ENCODE measurements at regions not wholly inside any gene's neighbourhood (a gene's known extent, or its start where the extent isn't known, plus 50 kb on each side); places are given as distances from the start of the nearest gene placed in this dataset.

GRCh38 chr22:49179886-49180682, 647.6 kb downstream of the BRD1 start:
- no peak for DNase-seq

DNA sequence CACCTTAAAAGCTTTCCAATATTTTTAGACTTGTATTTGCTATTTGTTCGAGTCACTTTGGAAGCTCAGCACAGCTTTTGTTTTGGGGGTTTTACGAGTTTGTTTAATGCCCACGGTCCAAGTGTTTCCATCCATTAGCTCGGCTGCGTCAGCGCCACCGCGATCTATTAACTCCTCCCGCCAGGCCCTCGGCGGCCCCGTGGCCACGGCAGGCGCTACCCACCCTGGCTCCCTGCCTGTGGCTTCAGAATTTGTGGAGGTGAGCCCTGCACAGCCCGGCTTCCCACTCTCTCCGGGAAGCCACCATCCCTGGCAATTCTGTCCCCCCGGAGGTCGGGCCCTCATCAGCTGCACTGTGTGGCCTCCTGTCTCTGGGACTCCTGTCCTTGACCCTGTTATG, 648.5 kb downstream of the BRD1 start:
- DNase-seq, result no peak

- DNase-seq, result no peak
Observed at GRCh38 chr22:49178246-49179005, 649.2 kb downstream of the BRD1 start.

GRCh38 chr22:49177666-49178065, 650.0 kb downstream of the BRD1 start:
- DNase-seq, result no peak

DNA sequence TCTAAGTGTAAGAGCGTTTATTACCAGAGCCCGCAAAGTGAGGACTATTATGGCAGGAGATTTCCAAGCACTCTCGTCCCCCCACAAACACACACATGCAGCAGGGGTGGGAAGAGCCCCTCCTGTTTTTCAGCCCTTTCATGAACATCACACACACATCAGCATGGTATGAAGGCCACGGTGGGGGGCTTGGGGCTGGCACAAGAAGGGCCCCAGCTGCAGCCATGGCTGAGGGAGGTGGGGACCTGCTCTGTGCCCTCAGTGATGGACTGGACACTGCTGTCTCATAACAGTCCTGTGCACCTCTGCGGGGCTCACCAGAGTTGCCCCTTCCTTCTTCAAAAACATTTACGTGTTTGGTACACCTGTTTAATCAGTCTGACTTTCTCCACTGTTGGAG, 650.7 kb downstream of the BRD1 start:
- no peak for DNase-seq

- DNase-seq, result no peak
Observed at GRCh38 chr22:49170053-49170452, 657.6 kb downstream of the BRD1 start.

DNA sequence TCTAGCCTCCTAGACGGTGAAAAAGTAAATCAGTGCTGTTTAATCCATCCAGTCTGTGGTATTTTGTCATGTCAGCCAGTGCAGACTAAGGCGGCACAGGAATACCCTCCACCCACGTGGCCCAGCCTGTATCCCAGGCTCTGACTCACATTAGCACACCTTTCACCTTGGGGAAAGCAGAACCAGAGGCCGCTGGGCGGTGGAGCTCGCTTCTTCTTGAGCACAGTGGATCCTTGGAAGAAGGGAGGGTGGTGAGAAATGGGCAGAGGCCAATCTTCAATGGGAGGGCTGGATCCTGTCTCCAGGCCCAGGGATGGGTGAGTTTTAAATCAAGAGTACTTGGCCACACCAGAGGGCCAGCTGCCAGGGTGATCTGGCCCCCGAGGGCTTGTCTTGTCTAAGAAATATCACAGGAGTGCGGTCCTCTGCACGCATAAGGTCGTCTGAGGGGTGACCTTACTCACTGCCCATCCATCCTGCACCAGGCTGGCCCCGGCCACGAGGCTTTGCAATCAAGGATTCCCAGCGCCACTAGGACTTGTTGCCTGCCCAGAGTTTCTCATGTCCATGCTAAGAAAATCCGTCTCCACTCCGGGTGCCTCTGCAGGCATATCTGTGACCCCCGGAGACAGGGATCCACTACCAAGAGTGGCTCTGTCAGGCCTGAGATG, 658.5 kb downstream of the BRD1 start:
- DNase-seq, result no peak

DNA sequence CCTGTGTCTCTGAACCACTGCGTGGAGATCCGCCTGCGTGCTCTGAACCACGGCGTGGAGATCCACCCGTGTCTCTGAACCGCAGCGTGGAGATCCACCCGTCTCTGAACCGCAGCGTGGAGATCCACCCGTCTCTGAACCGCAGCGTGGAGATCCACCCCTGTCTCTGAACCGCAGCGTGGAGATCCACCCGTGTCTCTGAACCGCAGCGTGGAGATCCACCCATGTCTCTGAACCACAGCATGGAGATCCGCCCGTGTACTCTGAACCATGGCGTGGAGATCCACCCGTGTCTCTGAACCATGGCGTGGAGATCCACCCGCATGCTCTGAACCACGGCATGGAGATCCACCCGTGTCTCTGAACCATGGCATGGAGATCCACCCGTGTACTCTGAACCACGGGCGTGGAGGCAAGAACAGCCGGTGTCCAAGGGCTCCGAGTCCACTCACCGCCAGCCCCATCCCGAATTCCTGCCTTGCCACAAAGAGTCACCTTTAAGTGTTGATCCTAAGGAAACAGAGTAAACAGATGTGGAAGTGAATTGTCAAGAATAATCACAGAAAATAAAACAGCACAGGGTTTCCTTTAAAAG, 659.4 kb downstream of the BRD1 start:
- DNase-seq, result no peak

DNA sequence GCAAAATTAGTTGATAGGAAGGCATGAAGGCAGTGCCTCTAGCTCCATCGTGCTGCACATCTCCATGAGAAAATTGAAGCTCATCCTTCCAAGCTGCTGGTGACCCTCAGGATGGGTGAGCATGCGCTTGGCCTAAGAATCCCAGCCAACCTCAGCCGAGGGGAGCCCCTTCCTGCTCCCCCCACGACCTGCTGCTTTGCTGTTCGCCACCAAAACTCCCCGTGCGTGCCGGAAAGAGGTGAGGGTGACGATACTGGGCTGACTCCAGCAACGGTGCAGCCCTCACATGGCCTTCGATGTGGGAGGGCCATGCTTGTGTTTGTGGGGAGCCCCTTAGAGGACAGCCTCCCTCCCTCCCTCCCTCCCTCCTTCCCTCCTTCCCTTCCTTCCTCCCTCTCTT, 660.9 kb downstream of the BRD1 start:
- no peak for DNase-seq

DNA sequence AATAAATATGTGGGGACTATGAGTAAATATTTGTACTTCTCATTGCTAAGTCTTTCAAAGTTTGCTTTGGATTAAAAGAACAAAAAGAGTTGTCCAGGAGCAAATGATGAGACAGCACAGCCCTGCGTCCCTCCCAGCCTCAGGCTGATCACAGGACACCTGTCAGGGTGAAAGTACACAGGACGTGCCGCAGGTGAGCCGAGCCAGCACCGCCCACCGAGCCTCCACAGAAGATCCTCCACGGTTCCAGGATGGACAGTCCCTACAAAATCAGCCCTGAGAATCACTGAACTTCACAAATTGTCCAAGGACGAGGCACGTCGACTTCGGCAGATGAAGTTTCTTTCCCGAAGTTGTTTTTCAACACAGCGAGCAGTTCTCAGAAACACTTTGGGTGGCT, 661.5 kb downstream of the BRD1 start:
- DNase-seq, result no peak

DNA sequence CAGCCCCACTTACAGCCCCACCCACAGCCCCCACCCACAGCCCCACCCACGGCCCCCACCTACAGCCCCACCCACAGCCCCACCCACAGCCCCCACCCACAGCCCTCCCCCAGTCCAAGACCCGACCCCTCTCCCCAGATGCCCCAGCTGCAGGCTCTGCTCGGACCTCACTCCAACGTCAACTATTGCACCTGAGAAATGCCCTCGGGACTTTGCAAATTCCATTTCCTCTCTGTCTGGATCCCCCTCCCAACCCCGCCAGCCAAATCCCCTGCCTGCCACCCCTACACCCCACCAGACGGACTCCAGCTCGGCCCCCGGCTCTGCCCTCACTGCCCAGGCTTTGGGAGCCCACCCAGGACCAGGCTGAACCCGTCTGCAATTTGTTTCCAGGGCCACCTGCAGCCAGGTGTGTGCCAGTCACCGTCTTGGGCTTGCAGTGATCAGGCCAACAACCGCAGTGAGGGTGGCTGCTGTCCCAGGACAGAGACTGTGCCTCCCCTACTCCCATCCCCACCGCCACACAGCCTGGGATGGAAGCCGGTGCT, 662.8 kb downstream of the BRD1 start:
- no peak for DNase-seq

GRCh38 chr22:49163960-49164690, 663.5 kb downstream of the BRD1 start:
- DNase-seq, result no peak

GRCh38 chr22:49163258-49163959, 664.3 kb downstream of the BRD1 start:
- DNase-seq, result no peak

GRCh38 chr22:49162841-49163240, 664.8 kb downstream of the BRD1 start:
- no peak for DNase-seq

GRCh38 chr22:49161002-49161850, 666.4 kb downstream of the BRD1 start:
- no peak for DNase-seq

DNA sequence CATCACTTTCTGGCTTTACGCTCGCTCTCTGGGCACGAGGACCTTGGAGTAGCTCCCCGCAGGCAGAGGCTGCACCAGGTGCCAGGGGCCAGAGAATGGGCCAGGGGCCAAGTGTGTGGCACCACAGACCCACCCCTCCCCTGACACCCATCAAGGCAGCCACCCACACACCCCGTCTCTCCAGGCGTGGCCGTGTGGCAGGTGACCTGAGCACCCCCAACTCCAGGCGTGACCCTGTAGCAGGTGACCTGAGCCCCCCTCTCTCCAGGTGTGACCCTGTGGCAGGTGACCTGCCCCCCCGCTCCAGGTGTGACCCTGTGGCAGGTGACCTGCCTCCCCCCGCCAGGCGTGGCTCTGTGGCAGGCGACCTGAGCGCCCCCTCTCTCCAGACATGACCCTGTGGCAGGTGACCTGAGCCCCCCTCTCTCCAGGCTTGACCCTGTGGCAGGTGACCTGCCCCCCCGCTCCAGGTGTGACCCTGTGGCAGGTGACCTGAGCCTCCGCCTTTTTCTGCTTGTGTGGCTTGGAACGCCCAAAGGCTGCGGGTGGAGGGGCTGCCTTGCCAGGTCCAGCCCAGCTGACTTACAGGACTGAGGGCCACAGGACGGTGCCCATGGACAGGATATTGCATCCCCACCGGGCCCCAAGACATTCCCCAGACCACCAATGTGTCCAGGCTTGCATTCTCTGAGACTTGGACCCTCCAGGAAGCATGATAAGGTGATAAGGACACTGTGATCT, 667.2 kb downstream of the BRD1 start:
- no peak for DNase-seq

DNA sequence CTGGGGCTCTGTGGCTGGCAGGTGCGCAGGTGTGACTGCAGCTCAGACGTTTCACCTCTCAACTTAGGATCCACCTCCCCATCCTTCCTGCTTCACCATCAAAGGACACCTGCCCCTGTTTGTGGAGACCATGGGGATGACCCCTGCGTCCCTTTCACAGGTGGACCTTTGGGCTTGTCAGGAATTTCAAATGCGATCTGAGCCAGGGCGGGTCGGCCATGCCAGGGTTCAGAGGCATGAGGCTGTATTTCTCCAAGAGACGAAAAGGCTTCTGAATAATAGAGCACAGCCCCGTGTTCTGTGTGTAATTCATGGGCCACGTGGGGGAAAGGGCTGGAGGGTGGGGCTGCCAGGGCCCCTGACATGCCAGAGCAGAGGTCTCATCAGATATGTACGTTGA, 668.0 kb downstream of the BRD1 start:
- no peak for DNase-seq

DNA sequence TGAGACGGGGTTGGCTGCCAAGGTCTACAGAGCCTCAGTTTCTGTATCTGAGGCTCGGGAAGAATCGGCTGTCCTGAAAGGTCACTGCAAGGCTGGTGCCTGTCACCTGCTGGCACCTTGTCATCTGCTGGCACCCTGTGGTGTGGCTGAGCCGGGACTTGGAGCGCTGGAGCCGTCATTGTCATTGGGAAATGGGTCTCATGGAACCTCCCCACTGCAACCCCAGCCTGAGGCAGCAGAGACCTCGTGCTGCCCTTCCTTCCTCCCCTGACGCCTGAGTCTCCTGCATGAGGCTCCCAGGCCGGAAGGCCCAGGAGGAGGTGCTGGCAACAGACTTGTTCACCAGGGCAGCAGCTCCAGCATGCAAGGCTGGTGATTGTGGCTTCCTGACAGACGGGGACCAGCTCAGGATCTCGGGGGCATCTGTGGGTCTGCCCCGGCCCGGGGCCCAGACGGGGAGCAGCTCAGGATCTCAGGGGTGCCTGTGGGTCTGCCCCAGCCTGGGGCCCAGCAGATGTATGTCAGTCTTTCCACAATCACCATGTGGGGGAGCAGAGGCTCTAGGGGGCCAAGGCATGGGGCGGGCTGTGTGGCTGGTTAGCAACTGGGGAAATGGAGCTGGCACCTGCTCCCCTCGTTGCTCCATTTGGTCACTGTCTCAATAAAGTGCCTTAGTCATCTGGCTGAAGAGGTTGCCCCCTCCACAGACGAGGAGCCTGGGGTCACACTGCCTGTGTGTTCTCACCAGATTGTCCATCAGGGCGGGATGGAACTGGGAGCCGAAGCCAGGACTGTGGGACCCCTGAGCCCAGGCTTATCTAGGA, 668.7 kb downstream of the BRD1 start:
- DNase-seq, result no peak

All from SW 1271 (cell line).